HG03342 (cell line): ENCODE measurements at regions not wholly inside any gene's neighbourhood (a gene's known extent, or its start where the extent isn't known, plus 50 kb on each side); places are given as distances from the start of the nearest gene placed in this dataset.
A peak's percentile ranks its signal among the peaks of the same experiment; 100 is the strongest.

Experiments used
- ATAC-seq: cut with Tn5 transposase; IDR thresholded peaks from one replicate; pipeline ENCODE4 v1.9.1; 2021; ENCODE audit warnings: mild to moderate bottlenecking, moderate library complexity; ENCODE audit not compliant: unreplicated experiment

- ATAC-seq: no peak
Measured at GRCh38 chr5:10853154-10853553, 92.1 kb upstream of the DAP start.

- ATAC-seq: no peak
Measured at GRCh38 chr5:10849278-10849677, 88.2 kb upstream of the DAP start.

GRCh38 chr5:10844016-10844415, 83.0 kb upstream of the DAP start:
- no peak for ATAC-seq

GRCh38 chr5:10842823-10843222, 81.8 kb upstream of the DAP start:
- no peak for ATAC-seq

- no peak for ATAC-seq
Measured at GRCh38 chr5:10839916-10840599, 79.0 kb upstream of the DAP start.

GRCh38 chr5:10839118-10839517, 78.1 kb upstream of the DAP start:
- no peak for ATAC-seq

GRCh38 chr5:10838038-10838437, 77.0 kb upstream of the DAP start:
- peak; percentile 71 for ATAC-seq

- no peak for ATAC-seq
Measured at GRCh38 chr5:10836986-10837385, 76.0 kb upstream of the DAP start.

- no peak for ATAC-seq
Measured at GRCh38 chr5:10834695-10835094, 73.7 kb upstream of the DAP start.

GRCh38 chr5:10832987-10833386, 72.0 kb upstream of the DAP start:
- ATAC-seq: no peak

- ATAC-seq: no peak
Measured at GRCh38 chr5:10832421-10832820, 71.4 kb upstream of the DAP start.

- ATAC-seq: no peak
Measured at GRCh38 chr5:10831419-10831818, 70.4 kb upstream of the DAP start.

GRCh38 chr5:10828241-10828640, 67.2 kb upstream of the DAP start:
- ATAC-seq: no peak

- ATAC-seq: no peak
Measured at GRCh38 chr5:10827571-10827970, 66.5 kb upstream of the DAP start.

GRCh38 chr5:10826971-10827370, 65.9 kb upstream of the DAP start:
- no peak for ATAC-seq

GRCh38 chr5:10825897-10826644, 65.0 kb upstream of the DAP start:
- peak; percentile 77 for ATAC-seq

GRCh38 chr5:10812218-10812617, 51.2 kb upstream of the DAP start:
- no peak for ATAC-seq
